GM18951 (cell line): ENCODE measurements at regions not wholly inside any gene's neighbourhood (a gene's known extent, or its start where the extent isn't known, plus 50 kb on each side); places are given as distances from the start of the nearest gene placed in this dataset.
"Not testable (repeated sequence)": the region's sequence is repeated elsewhere in the genome, so short reads cannot be mapped to it uniquely, and the experiment has no call there.

Experiments used
- POLR2A ChIP-seq: IDR thresholded peaks from 4 replicates; pipeline ENCODE4 v1.6.1; 2011; ENCODE audit warnings: mild to moderate bottlenecking; ENCODE audit not compliant: insufficient read length, insufficient read depth; ENCODE audit errors: extremely low read depth
- in situ Hi-C: fragments of 300-500 bp; cut with MboI; formaldehyde crosslinking; loops from one replicate; pipeline ENCODE4 v1.12.0; 2022; ENCODE audit warnings: low sequenced_read_pairs, mixed read lengths, inconsistent platforms; ENCODE audit not compliant: unreplicated experiment

GRCh38 chr17:21817791-21818364 is 125.6 kb downstream of the KCNJ18 start:
- TF ChIP-seq POLR2A, result no peak
- in situ Hi-C loops, result no loop called here

GRCh38 chr17:21823090-21823489 is 130.8 kb downstream of the KCNJ18 start:
- TF ChIP-seq POLR2A, result no peak
- in situ Hi-C loops, result loop anchor here (10.0 kb wide), 1 partner anchor 48 kb away; no protein-coding TSS in a partner anchor

DNA sequence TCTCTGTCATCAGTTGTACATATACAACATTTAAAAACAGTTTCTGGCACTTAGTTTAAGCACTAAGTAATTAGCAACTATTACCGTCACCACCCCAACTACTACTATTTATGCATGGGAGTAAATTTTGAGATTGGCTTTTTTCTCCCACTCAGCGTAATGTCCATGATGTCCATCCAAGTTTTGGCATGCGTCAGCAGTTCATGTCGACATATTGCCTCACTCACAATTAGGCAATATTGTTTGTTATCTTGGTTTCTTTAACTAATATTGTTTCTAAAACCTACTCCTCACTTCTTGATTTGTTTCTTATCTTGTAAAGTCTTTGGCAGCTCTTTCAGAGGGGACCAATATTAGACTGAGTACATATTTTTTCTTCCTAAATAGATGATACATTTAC is 131.3 kb downstream of the KCNJ18 start:
- in situ Hi-C loops, result loop anchor here (10.0 kb wide), 1 partner anchor 49 kb away; no protein-coding TSS in a partner anchor
- TF ChIP-seq POLR2A, result no peak

GRCh38 chr17:21841839-21842238 is 149.5 kb downstream of the KCNJ18 start:
- in situ Hi-C loops, result no loop called here
- TF ChIP-seq POLR2A, result no peak

GRCh38 chr17:21842332-21843317 is 150.3 kb downstream of the KCNJ18 start:
- in situ Hi-C loops, result no loop called here
- TF ChIP-seq POLR2A, result no peak

DNA sequence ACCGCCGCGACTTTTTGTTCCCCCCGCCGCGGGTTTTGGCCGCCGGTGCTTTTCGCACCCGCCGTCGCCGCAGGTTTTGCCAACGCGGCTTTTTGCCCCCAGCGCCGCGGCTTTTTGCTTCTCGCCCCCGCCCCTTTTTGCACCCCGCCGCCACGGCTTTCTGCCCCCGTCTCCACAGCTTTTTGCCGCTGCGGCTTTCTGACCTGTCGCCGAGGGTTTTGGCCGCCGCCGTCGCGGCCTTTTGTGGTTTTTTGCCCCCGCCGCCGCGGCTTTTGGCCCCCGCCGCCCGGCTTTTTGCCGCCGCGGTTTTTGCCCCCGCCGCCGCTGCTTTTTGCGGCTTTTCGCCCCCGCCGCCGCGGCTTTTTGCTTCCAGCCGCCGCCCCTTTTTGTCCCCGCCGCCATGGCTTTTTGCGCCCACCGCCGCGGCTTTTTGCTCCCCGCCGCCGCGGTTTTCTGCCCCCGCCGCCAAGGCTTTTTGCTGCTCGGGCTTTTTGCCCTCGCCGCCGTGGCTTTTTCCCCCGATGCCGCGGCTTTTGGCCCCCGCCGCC is 151.1 kb downstream of the KCNJ18 start:
- in situ Hi-C loops, result no loop called here
- TF ChIP-seq POLR2A, result no peak

DNA sequence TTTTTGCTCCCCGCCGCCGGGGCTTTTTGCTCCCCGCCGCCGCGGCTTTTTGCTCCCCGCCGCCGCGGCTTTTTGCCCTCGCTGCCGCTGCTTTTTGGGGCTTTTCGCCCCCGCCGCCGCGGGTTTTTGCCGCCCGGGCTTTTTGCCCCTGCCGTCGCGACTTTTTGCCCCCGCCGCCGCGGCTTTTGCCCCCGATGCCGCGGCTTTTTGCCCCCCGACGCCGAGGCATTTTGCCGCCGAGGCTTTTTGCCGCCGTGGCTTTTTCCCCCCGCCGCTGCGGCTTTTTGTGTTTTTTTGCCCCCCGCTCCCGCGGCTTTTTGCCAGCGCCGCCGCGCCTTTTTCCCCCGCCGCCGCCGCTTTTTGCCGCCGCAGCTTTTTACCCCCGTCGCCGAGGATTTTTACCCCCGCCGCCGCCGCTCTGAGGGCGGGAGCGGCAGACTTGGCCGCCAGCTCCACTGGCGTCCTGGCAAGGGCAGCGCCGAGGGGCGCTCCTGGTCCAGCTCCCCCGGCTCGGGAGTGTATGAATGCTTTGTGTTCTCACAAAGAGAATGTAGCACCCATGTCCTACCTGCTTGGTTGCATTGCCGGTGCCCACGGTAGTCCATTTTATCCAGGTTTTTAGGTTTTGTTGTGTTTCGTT is 151.7 kb downstream of the KCNJ18 start:
- in situ Hi-C loops, result no loop called here
- TF ChIP-seq POLR2A, result no peak

- in situ Hi-C loops, result not testable (repeated sequence)
Observed at GRCh38 chr17:21848510-21848909, 156.2 kb downstream of the KCNJ18 start.

DNA sequence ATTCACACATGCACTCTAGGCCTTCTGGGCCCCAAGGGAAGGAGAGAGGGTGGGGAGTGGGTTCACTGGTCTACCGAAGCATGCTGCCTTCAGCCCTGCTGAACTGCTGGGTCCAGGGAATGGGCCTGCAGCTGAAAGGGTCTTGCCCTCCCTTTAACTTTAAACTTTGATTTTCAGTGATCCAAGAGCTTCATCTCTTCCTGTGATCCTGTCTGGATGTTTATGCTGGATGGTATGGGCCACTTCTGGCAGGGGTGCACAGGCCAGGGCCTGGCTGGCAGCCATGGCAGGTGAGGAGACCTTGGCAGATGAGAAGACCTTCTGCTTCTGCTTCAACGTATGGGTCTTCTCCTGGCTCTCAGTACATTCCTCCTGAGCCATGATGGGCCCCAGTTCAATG is 156.7 kb downstream of the KCNJ18 start:
- in situ Hi-C loops, result not testable (repeated sequence)

DNA sequence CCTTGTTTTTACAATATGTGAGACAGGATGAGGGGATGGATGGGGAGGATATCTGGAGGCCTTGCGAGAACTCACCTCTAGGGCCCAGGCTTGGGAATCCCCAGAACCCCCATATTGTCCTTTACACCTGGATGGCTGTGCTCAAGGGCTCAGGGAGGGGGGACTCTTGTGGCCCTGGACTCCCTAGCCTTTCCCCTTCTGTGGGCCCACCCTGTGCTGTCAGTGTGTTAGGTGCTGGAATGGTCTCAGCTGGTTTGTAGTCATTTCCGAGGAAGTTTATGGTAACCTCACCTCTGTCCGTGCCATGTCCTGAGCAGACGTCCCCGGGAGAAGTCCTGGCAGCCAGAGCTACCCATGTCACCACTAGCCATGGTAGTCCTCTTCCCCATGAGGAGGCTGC is 158.3 kb downstream of the KCNJ18 start:
- in situ Hi-C loops, result not testable (repeated sequence)
